GM20000 (cell line): ENCODE measurements at regions not wholly inside any gene's neighbourhood (a gene's known extent, or its start where the extent isn't known, plus 50 kb on each side); places are given as distances from the start of the nearest gene placed in this dataset.

Experiments used
- DNase-seq: peaks from one replicate; pipeline ENCODE4 v3.0.0; 2012; ENCODE audit warnings: low spot score
- CTCF ChIP-seq: IDR thresholded peaks from 2 replicates; pipeline ENCODE4 v1.5.1; 2012; ENCODE audit warnings: mild to moderate bottlenecking, control low read depth; ENCODE audit errors: extremely low read depth, missing control alignments

- no peak for DNase-seq
- no peak for TF ChIP-seq CTCF
Measured at GRCh38 chr4:138859254-138859653, 156.3 kb upstream of the NOCT start.

- DNase-seq: no peak
- TF ChIP-seq CTCF: no peak
Measured at GRCh38 chr4:138858419-138858818, 157.2 kb upstream of the NOCT start.

- no peak for DNase-seq
- no peak for TF ChIP-seq CTCF
Measured at GRCh38 chr4:138857416-138857815, 158.2 kb upstream of the NOCT start.

GRCh38 chr4:138852681-138853080, 162.9 kb upstream of the NOCT start:
- no peak for TF ChIP-seq CTCF
- no peak for DNase-seq

GRCh38 chr4:138851391-138852335, 163.9 kb upstream of the NOCT start:
- TF ChIP-seq CTCF: no peak
- no peak for DNase-seq

- DNase-seq: no peak
- TF ChIP-seq CTCF: no peak
Measured at GRCh38 chr4:138845664-138846063, 169.9 kb upstream of the NOCT start.

GRCh38 chr4:138845054-138845453, 170.5 kb upstream of the NOCT start:
- no peak for DNase-seq

More at GRCh38 chr4:138845054-138845453, 170.5 kb upstream of the NOCT start:
- TF ChIP-seq CTCF: no peak
